ENCODE measurements at regions not wholly inside any gene's neighbourhood (a gene's known extent, or its start where the extent isn't known, plus 50 kb on each side); places are given as distances from the start of the nearest gene placed in this dataset.

DNA sequence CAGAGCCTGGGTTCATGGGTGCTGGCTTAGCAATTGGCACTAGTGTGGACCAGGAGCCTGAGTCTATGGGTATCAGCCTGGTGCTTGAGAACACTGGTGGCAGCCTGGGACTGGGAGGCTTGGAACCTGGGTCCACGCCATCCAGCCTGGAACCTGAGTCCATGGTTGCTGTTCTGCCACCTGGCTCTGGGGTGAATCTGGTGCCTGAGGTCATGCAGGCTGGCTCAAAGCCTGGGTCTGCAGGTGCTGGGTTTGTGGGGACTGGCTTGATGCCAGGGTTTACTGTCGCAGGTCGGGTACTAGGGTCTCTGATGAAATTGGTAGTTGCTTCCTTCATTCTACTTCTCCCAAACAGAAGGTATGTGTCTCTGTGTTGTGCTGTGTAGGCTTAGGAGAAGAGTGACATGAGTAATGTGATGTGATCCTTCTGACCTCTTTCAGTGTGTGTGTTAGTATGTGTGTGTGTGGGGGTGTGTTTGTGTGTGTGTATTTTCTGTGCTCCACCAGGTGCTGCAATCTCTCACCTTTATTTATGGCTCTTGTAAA lies 517.0 kb upstream of the EPHA5 start:
- no peaks in the 10 kb centered on the region for H3K4me1 ChIP-seq (ENCODE audit: insufficient read depth, low read length)
- no peaks in the 10 kb centered on the region for H3K36me3 ChIP-seq (ENCODE audit: insufficient read depth, low read length)
- peaks cover 3% of the 10 kb centered on the region for H3K9me3 Mint-ChIP-seq (ENCODE audit: unreplicated experiment)
- no peak for FAIRE-seq
- no peak overlapping the region for H3K4me2 ChIP-seq (ENCODE audit: low read length)
- no peaks in the 10 kb centered on the region for H3K36me3 Mint-ChIP-seq (ENCODE audit: low read depth, unreplicated experiment)
- no peaks in the 10 kb centered on the region for H3K4me1 Mint-ChIP-seq (ENCODE audit: low read depth, unreplicated experiment)
- DNase-seq (ENCODE audit: low read depth): no peak
- H3K9ac ChIP-seq (ENCODE audit: low read length): no peak overlapping the region
- H4K20me1 ChIP-seq (ENCODE audit: insufficient read depth, low read length): no peaks in the 10 kb centered on the region
- H3K4me3 Mint-ChIP-seq (ENCODE audit: unreplicated experiment): no peak overlapping the region
- no peak overlapping the region for H3K27ac Mint-ChIP-seq (ENCODE audit: unreplicated experiment)
- no peaks in the 10 kb centered on the region for H3K27me3 ChIP-seq (ENCODE audit: insufficient read depth, low read length)
- no peak overlapping the region for H2AFZ ChIP-seq (ENCODE audit: low read depth, low read length)
- no peaks in the 10 kb centered on the region for H3K9me3 ChIP-seq (ENCODE audit: insufficient read depth, low read depth, low read length)
- no peak overlapping the region for H3K27ac ChIP-seq (ENCODE audit: low read depth, low read length)
- H3K27me3 Mint-ChIP-seq (ENCODE audit: low read depth, unreplicated experiment): no peaks in the 10 kb centered on the region
- H3K4me3 ChIP-seq (ENCODE audit: insufficient read depth, low read depth, low read length): no peak overlapping the region
- H3K79me2 ChIP-seq (ENCODE audit: insufficient read depth, low read length): no peaks in the 10 kb centered on the region
- TF ChIP-seq, protein P1, sequence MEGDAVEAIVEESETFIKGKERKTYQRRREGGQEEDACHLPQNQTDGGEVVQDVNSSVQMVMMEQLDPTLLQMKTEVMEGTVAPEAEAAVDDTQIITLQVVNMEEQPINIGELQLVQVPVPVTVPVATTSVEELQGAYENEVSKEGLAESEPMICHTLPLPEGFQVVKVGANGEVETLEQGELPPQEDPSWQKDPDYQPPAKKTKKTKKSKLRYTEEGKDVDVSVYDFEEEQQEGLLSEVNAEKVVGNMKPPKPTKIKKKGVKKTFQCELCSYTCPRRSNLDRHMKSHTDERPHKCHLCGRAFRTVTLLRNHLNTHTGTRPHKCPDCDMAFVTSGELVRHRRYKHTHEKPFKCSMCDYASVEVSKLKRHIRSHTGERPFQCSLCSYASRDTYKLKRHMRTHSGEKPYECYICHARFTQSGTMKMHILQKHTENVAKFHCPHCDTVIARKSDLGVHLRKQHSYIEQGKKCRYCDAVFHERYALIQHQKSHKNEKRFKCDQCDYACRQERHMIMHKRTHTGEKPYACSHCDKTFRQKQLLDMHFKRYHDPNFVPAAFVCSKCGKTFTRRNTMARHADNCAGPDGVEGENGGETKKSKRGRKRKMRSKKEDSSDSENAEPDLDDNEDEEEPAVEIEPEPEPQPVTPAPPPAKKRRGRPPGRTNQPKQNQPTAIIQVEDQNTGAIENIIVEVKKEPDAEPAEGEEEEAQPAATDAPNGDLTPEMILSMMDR (IDR thresholded peaks at IDR 0.05; ENCODE audit: insufficient read depth, low read depth, low read length): no peak
- no peak for TF ChIP-seq EZH2 (IDR thresholded peaks at IDR 0.05; ENCODE audit: insufficient read depth, low read length)

DNA sequence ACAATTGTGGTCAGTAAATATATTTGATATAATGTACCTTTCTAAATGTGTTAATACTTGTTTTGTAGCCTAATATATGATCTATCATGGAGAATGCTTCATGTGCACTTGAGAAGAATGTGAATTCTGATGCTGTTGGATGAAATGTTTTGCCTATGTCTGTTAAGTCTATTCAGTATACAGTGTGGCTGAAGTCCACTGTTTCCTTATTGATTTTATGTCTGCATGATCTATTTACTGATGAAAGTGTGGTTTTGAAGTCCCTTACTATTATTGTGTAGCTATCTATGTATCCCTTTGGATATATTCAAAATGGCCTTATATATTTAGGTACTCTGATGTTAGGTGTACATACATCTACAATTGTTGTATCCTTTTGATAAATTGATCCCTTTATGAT lies 515.8 kb upstream of the EPHA5 start:
- Mint-ChIP-seq H3K27me3 (ENCODE audit: low read depth, unreplicated experiment) (no peaks in the 10 kb centered on the region), H3K36me3 (ENCODE audit: low read depth, unreplicated experiment) (no peaks in the 10 kb centered on the region), H3K27ac (ENCODE audit: unreplicated experiment) (no peak overlapping the region), H3K9me3 (ENCODE audit: unreplicated experiment) (peaks cover 3% of the 10 kb centered on the region), H3K4me1 (ENCODE audit: low read depth, unreplicated experiment) (no peaks in the 10 kb centered on the region), H3K4me3 (ENCODE audit: unreplicated experiment) (no peak overlapping the region)
- H4K20me1 ChIP-seq (ENCODE audit: insufficient read depth, low read length): no peaks in the 10 kb centered on the region
- no peaks in the 10 kb centered on the region for H3K36me3 ChIP-seq (ENCODE audit: insufficient read depth, low read length)
- DNase-seq (ENCODE audit: low read depth) (no peak), FAIRE-seq (no peak)
- no peaks in the 10 kb centered on the region for H3K9me3 ChIP-seq (ENCODE audit: insufficient read depth, low read depth, low read length)
- H2AFZ ChIP-seq (ENCODE audit: low read depth, low read length): no peak overlapping the region
- H3K4me2 ChIP-seq (ENCODE audit: low read length): no peak overlapping the region
- no peak overlapping the region for H3K9ac ChIP-seq (ENCODE audit: low read length)
- TF ChIP-seq, protein P1 (IDR thresholded peaks at IDR 0.05; ENCODE audit: insufficient read depth, low read depth, low read length): no peak
- no peak for TF ChIP-seq EZH2 (IDR thresholded peaks at IDR 0.05; ENCODE audit: insufficient read depth, low read length)
- no peaks in the 10 kb centered on the region for H3K27me3 ChIP-seq (ENCODE audit: insufficient read depth, low read length)
- H3K4me3 ChIP-seq (ENCODE audit: insufficient read depth, low read depth, low read length): no peak overlapping the region
- no peaks in the 10 kb centered on the region for H3K79me2 ChIP-seq (ENCODE audit: insufficient read depth, low read length)
- H3K27ac ChIP-seq (ENCODE audit: low read depth, low read length): no peak overlapping the region
- H3K4me1 ChIP-seq (ENCODE audit: insufficient read depth, low read length): no peaks in the 10 kb centered on the region

DNA sequence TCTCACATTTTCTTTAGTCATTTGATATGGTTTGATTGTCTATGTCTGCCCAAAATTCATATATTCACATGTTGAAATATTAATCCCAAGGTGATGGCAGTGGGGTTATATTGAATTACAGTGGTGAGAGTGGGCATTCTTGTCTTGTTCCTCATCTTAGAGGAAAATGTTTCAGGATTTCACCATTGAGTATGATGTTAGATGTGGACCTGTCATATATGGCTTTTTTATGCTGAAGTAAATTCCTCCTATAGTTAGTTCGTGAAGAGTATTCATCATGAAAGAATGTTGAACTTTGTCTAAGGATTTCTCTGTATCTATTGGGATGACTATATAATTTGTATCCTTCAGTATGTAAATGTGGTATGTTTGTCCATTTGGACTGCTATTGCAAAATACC lies 512.3 kb upstream of the EPHA5 start:
- Mint-ChIP-seq H3K4me3 (ENCODE audit: unreplicated experiment) (no peak overlapping the region), H3K4me1 (ENCODE audit: low read depth, unreplicated experiment) (peaks cover 6% of the 10 kb centered on the region), H3K27me3 (ENCODE audit: low read depth, unreplicated experiment) (no peaks in the 10 kb centered on the region), H3K9me3 (ENCODE audit: unreplicated experiment) (peaks cover 3% of the 10 kb centered on the region), H3K27ac (ENCODE audit: unreplicated experiment) (no peak overlapping the region), H3K36me3 (ENCODE audit: low read depth, unreplicated experiment) (no peaks in the 10 kb centered on the region)
- DNase-seq (ENCODE audit: low read depth): no peak
- Histone ChIP-seq H3K4me3 (ENCODE audit: insufficient read depth, low read depth, low read length) (no peak overlapping the region), H3K27ac (ENCODE audit: low read depth, low read length) (no peak overlapping the region), H3K27me3 (ENCODE audit: insufficient read depth, low read length) (no peaks in the 10 kb centered on the region), H4K20me1 (ENCODE audit: insufficient read depth, low read length) (no peaks in the 10 kb centered on the region), H3K36me3 (ENCODE audit: insufficient read depth, low read length) (no peaks in the 10 kb centered on the region), H3K9me3 (ENCODE audit: insufficient read depth, low read depth, low read length) (no peaks in the 10 kb centered on the region), H3K9ac (ENCODE audit: low read length) (no peak overlapping the region), H3K4me1 (ENCODE audit: insufficient read depth, low read length) (no peaks in the 10 kb centered on the region), H3K79me2 (ENCODE audit: insufficient read depth, low read length) (no peaks in the 10 kb centered on the region), H2AFZ (ENCODE audit: low read depth, low read length) (no peak overlapping the region), H3K4me2 (ENCODE audit: low read length) (no peak overlapping the region)
- TF ChIP-seq EZH2 (IDR thresholded peaks at IDR 0.05; ENCODE audit: insufficient read depth, low read length): no peak
- TF ChIP-seq, protein P1 (IDR thresholded peaks at IDR 0.05; ENCODE audit: insufficient read depth, low read depth, low read length): no peak
- FAIRE-seq: no peak

All from astrocyte (in vitro differentiated cells and primary cell).